Stimulated activated CD4-positive, alpha-beta T cell treated with anti-CD3 and anti-CD28 coated beads, Interleukin-4, amount 100 ng/mL, for 24 hours (primary cell): ENCODE measurements at regions not wholly inside any gene's neighbourhood (a gene's known extent, or its start where the extent isn't known, plus 50 kb on each side); places are given as distances from the start of the nearest gene placed in this dataset.

Source experiments
- DNase-seq: peaks from one replicate; pipeline ENCODE4 v3.0.0-alpha.2; 2020

- no peak for DNase-seq
These were observed 51.8 kb upstream of the CASZ1 start for GRCh38 chr1:10848109-10848684.

- no peak for DNase-seq
These were observed 53.6 kb upstream of the CASZ1 start for GRCh38 chr1:10850026-10850425.

GRCh38 chr1:10851024-10852013, 54.9 kb upstream of the CASZ1 start:
- DNase-seq = no peak

GRCh38 chr1:10852018-10852417, 55.6 kb upstream of the CASZ1 start:
- no peak for DNase-seq

- no peak for DNase-seq
These were observed 56.0 kb upstream of the CASZ1 start for GRCh38 chr1:10852486-10852885.

GRCh38 chr1:10852998-10853520, 56.6 kb upstream of the CASZ1 start:
- DNase-seq = no peak

GRCh38 chr1:10853701-10854100, 57.3 kb upstream of the CASZ1 start:
- no peak for DNase-seq

GRCh38 chr1:10854856-10855459, 58.5 kb upstream of the CASZ1 start:
- DNase-seq = no peak

GRCh38 chr1:10856176-10856683, 59.8 kb upstream of the CASZ1 start:
- no peak for DNase-seq

- no peak for DNase-seq
These were observed 60.6 kb upstream of the CASZ1 start for GRCh38 chr1:10856863-10857598.

- no peak for DNase-seq
These were observed 61.2 kb upstream of the CASZ1 start for GRCh38 chr1:10857687-10858086.

- DNase-seq = no peak
These were observed 63.8 kb upstream of the CASZ1 start for GRCh38 chr1:10860218-10860617.

- DNase-seq = no peak
These were observed 64.2 kb upstream of the CASZ1 start for GRCh38 chr1:10860682-10861081.

- no peak for DNase-seq
These were observed 65.4 kb upstream of the CASZ1 start for GRCh38 chr1:10861822-10862221.

GRCh38 chr1:10862743-10863335, 66.4 kb upstream of the CASZ1 start:
- DNase-seq = no peak

GRCh38 chr1:10863886-10864285, 67.4 kb upstream of the CASZ1 start:
- no peak for DNase-seq

GRCh38 chr1:10864776-10865175, 68.3 kb upstream of the CASZ1 start:
- DNase-seq = no peak

GRCh38 chr1:10865518-10866320, 69.3 kb upstream of the CASZ1 start:
- DNase-seq = no peak

- peak; percentile 36 for DNase-seq
These were observed 70.1 kb upstream of the CASZ1 start for GRCh38 chr1:10866321-10867093.

- DNase-seq = peak; percentile 58
These were observed 70.8 kb upstream of the CASZ1 start for GRCh38 chr1:10867138-10867721.
